MM.1S (cell line): ENCODE measurements at regions not wholly inside any gene's neighbourhood (a gene's known extent, or its start where the extent isn't known, plus 50 kb on each side); places are given as distances from the start of the nearest gene placed in this dataset.

ENCODE experiments used
- DNase-seq: peaks from one replicate; pipeline ENCODE4 v3.0.0-alpha.2; 2015
- H2AFZ ChIP-seq: fragments of 300-600 bp; sonication (generic); 2 replicates; pipeline ENCODE4 v1.6.0; 2016; ENCODE audit warnings: antibody characterized with exemption, low read length
- H3F3A ChIP-seq: fragments of 300-600 bp; sonication (generic); 2 replicates; pipeline ENCODE4 v1.6.1; 2016; ENCODE audit warnings: mild to moderate bottlenecking, antibody characterized with exemption, low read length, moderate library complexity, mixed read lengths; ENCODE audit not compliant: insufficient read depth
- H3K27ac ChIP-seq: fragments of 300-600 bp; sonication (generic); 2 replicates; pipeline ENCODE4 v1.5.1; 2016; ENCODE audit warnings: mild to moderate bottlenecking, low read length
- H3K27me3 ChIP-seq: fragments of 300-600 bp; sonication (generic); replicated peaks from 2 replicates; pipeline ENCODE4 v1.6.0; 2016; ENCODE audit warnings: low read length; ENCODE audit not compliant: insufficient read depth
- H3K36me3 ChIP-seq: fragments of 300-600 bp; sonication (generic); replicated peaks from 2 replicates; pipeline ENCODE4 v1.6.1; 2016; ENCODE audit warnings: mild to moderate bottlenecking, low read length, mixed read lengths; ENCODE audit not compliant: insufficient read depth
- H3K4me1 ChIP-seq: fragments of 300-600 bp; sonication (generic); 2 replicates; pipeline ENCODE4 v1.6.1; 2016; ENCODE audit warnings: low read length, mixed read lengths
- H3K4me2 ChIP-seq: fragments of 300-600 bp; sonication (generic); 2 replicates; pipeline ENCODE4 v1.6.0; 2016; ENCODE audit warnings: low read depth, low read length
- H3K4me3 ChIP-seq: fragments of 300-600 bp; sonication (generic); 2 replicates; pipeline ENCODE4 v1.5.1; 2016; ENCODE audit warnings: low read length, mixed read lengths
- H3K79me2 ChIP-seq: fragments of 300-600 bp; sonication (generic); 2 replicates; pipeline ENCODE4 v1.6.1; 2016; ENCODE audit warnings: mixed run types, low read length, mixed read lengths
- H3K9ac ChIP-seq: fragments of 300-600 bp; sonication (generic); 2 replicates; pipeline ENCODE4 v1.6.1; 2016; ENCODE audit warnings: low read length, mixed read lengths
- H3K9me2 ChIP-seq: fragments of 300-600 bp; sonication (generic); replicated peaks from 2 replicates; pipeline ENCODE4 v1.6.1; 2016; ENCODE audit warnings: mild to moderate bottlenecking, low read length, mixed read lengths; ENCODE audit not compliant: insufficient read depth
- H3K9me3 ChIP-seq: fragments of 300-600 bp; sonication (generic); replicated peaks from 2 replicates; pipeline ENCODE4 v1.6.1; 2016; ENCODE audit warnings: mild to moderate bottlenecking, low read length, mixed read lengths; ENCODE audit not compliant: insufficient read depth
- H4K20me1 ChIP-seq: fragments of 300-600 bp; sonication (generic); 2 replicates; pipeline ENCODE4 v1.6.1; 2016; ENCODE audit warnings: mild to moderate bottlenecking, low read length, moderate library complexity, mixed read lengths; ENCODE audit not compliant: insufficient read depth
- CTCF ChIP-seq: fragments of 300-600 bp; sonication (generic); IDR thresholded peaks from 2 replicates; pipeline ENCODE4 v1.5.1; 2016; ENCODE audit warnings: antibody characterized with exemption, low read length, mixed read lengths
- EZH2 ChIP-seq: fragments of 300-600 bp; sonication (generic); optimal IDR thresholded peaks from 2 replicates; pipeline ENCODE3; 2017; ENCODE audit warnings: low read depth, mild to moderate bottlenecking, antibody characterized with exemption, low read length, mixed read lengths
- EZH2phosphoT487 ChIP-seq: fragments of 300-600 bp; sonication (generic); IDR thresholded peaks from 2 replicates; pipeline ENCODE4 v1.6.1; 2018; ENCODE audit warnings: antibody characterized with exemption, low read length

DNA sequence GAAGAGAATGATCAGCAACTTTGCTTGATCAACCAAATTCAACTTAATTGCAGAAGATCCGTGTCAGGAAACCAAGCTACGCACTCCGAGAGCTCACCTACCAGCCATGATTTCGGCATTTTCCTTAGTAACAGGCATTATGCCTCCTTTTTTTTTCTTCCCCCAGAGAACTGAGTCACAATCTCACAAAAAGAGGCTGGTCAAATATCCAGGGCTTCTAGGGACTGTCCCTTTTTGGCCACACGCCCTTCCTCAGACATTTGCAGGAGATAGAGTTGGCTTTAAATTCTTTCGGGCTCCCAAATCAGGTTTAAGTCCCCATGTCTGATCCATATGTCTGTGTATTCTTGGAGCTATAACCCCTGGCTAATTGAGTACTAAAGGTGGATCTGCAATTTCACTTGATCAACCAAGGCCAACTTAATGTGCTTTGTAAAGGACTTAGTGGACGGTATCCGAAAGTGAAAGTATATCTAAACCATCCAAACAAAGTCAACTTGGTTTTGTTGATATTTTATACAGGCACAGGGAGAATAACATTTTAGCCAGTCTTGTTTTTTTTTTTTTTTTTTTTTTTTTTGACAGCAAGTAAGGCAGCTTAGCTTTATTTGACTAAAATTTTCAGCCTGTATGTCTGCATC is 100.8 kb upstream of the TBCA start:
- Histone ChIP-seq H3K27me3 (no peaks in the 10 kb centered on the region), H3K9ac (no peak overlapping the region), H3K9me3 (no peaks in the 10 kb centered on the region), H3K27ac (no peak overlapping the region), H3K4me1 (no peaks in the 10 kb centered on the region), H3K4me3 (no peak overlapping the region), H2AFZ (no peak overlapping the region), H3F3A (no peaks in the 10 kb centered on the region), H3K9me2 (no peaks in the 10 kb centered on the region), H3K79me2 (no peaks in the 10 kb centered on the region), H4K20me1 (no peaks in the 10 kb centered on the region), H3K36me3 (no peaks in the 10 kb centered on the region), H3K4me2 (peak overlapping the region; percentile 39; the same call in 1 of the 2 replicates)
- no peak for DNase-seq
- no peak for TF ChIP-seq EZH2phosphoT487

DNA sequence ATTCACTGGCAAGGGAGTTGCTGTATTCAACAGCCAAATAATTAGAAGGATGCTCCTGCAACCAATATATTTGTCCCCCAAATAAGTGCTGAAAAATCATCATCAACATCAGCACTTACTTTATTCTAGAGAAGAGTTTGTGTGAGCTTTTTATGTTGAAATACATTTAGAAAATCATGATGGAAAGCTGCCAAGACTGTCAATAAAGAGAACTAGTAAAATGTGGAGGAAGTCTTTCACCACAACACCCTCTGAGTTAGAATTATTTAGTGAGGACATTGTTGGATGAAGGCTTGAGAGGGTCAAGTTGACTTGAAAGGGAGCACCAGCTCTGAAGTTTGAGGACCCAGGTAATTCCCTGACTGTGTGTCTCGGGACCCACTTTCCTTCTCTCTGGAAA is 100.2 kb upstream of the TBCA start:
- H3K27me3 ChIP-seq: no peaks in the 10 kb centered on the region
- no peak overlapping the region for H3K27ac ChIP-seq
- no peaks in the 10 kb centered on the region for H3K79me2 ChIP-seq
- no peak overlapping the region for H3K4me2 ChIP-seq
- no peaks in the 10 kb centered on the region for H3K9me2 ChIP-seq
- H3K4me1 ChIP-seq: no peaks in the 10 kb centered on the region
- H3F3A ChIP-seq: no peaks in the 10 kb centered on the region
- no peaks in the 10 kb centered on the region for H3K9me3 ChIP-seq
- TF ChIP-seq EZH2phosphoT487 (no peak), CTCF (no peak), EZH2 (no peak)
- no peaks in the 10 kb centered on the region for H4K20me1 ChIP-seq
- H3K4me3 ChIP-seq: no peak overlapping the region
- H3K36me3 ChIP-seq: no peaks in the 10 kb centered on the region
- H2AFZ ChIP-seq: no peak overlapping the region
- no peak for DNase-seq
- H3K9ac ChIP-seq: no peak overlapping the region

DNA sequence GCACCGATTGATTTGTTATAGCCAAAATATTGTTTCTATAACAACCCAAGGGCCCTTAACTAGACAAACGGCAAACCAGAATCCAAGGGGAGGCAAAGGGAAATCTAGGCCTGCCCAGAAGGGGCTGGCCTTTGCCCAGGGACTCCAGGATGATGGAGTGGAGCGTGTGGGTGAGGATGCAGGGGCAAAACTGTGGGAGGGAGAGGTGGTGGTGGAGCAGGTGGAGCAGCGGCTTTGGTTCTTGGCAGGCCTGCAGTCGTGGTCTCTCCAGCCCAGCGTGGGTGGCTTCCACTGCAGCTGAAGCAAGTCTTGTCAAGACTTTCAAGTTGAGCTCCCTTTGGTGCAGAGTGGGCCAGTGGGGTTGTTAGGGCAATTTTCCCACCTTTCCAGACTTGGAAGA is 98.6 kb upstream of the TBCA start:
- H3K4me2 ChIP-seq: no peak overlapping the region
- no peaks in the 10 kb centered on the region for H3K9me2 ChIP-seq
- no peak overlapping the region for H3K9ac ChIP-seq
- no peaks in the 10 kb centered on the region for H3K4me1 ChIP-seq
- H3K79me2 ChIP-seq: no peaks in the 10 kb centered on the region
- no peak overlapping the region for H2AFZ ChIP-seq
- H4K20me1 ChIP-seq: no peaks in the 10 kb centered on the region
- no peak overlapping the region for H3K27ac ChIP-seq
- TF ChIP-seq CTCF (no peak), EZH2 (no peak), EZH2phosphoT487 (no peak)
- no peaks in the 10 kb centered on the region for H3K36me3 ChIP-seq
- H3F3A ChIP-seq: no peaks in the 10 kb centered on the region
- no peak for DNase-seq
- no peaks in the 10 kb centered on the region for H3K9me3 ChIP-seq
- H3K27me3 ChIP-seq: no peaks in the 10 kb centered on the region
- H3K4me3 ChIP-seq: no peak overlapping the region

DNA sequence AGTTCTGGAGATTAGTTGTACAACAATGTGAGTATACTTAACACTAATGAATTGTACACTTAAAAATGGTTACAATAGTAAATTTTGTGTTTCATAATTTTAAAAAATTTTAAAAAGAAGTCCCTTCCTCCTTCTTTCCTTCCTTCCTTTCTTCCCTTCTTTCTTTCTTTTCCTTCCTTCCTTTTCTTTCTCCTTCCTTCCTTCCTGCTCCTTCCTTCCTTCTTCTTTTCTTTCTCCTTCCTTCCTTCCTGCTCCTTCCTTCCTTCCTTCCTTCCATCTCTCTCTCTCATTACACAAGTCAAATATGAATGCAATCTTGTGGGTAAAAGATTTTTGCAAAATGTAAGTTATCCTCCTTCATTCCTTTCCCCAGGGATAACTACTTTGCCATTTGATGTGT is 97.1 kb upstream of the TBCA start:
- H3K9me3 ChIP-seq: no peaks in the 10 kb centered on the region
- no peak overlapping the region for H3K4me3 ChIP-seq
- H2AFZ ChIP-seq: no peak overlapping the region
- no peaks in the 10 kb centered on the region for H4K20me1 ChIP-seq
- H3K36me3 ChIP-seq: no peaks in the 10 kb centered on the region
- no peaks in the 10 kb centered on the region for H3F3A ChIP-seq
- no peaks in the 10 kb centered on the region for H3K27me3 ChIP-seq
- no peak overlapping the region for H3K27ac ChIP-seq
- no peaks in the 10 kb centered on the region for H3K4me1 ChIP-seq
- TF ChIP-seq CTCF (no peak), EZH2 (no peak), EZH2phosphoT487 (no peak)
- no peaks in the 10 kb centered on the region for H3K79me2 ChIP-seq
- H3K4me2 ChIP-seq: no peak overlapping the region
- H3K9ac ChIP-seq: no peak overlapping the region
- no peak for DNase-seq
- no peaks in the 10 kb centered on the region for H3K9me2 ChIP-seq
